ENCODE measurements at regions not wholly inside any gene's neighbourhood (a gene's known extent, or its start where the extent isn't known, plus 50 kb on each side); places are given as distances from the start of the nearest gene placed in this dataset.

DNA sequence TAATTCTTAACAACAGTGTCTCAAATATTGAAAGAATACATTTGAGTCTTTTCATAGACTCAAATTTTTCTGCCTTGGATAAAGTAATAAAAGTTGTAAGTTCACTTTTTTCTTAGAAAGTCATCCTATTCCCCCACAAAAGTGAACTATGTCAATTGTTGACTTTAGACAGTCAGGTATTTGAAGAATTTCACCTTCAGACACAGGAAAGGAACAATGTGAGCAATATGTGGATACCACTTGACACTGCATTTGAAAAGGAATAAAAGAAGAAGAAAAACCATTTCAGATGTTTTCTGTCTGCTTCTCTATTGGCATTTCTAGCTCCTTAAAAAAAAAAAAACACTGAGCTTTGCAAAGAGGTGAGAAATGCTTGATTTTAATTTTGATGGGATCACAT is 1389.0 kb upstream of the IGFBP7 start:
- TF ChIP-seq, protein P1, sequence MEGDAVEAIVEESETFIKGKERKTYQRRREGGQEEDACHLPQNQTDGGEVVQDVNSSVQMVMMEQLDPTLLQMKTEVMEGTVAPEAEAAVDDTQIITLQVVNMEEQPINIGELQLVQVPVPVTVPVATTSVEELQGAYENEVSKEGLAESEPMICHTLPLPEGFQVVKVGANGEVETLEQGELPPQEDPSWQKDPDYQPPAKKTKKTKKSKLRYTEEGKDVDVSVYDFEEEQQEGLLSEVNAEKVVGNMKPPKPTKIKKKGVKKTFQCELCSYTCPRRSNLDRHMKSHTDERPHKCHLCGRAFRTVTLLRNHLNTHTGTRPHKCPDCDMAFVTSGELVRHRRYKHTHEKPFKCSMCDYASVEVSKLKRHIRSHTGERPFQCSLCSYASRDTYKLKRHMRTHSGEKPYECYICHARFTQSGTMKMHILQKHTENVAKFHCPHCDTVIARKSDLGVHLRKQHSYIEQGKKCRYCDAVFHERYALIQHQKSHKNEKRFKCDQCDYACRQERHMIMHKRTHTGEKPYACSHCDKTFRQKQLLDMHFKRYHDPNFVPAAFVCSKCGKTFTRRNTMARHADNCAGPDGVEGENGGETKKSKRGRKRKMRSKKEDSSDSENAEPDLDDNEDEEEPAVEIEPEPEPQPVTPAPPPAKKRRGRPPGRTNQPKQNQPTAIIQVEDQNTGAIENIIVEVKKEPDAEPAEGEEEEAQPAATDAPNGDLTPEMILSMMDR (IDR thresholded peaks at IDR 0.05), result no peak
- no peak for TF ChIP-seq POLR2A (IDR thresholded peaks at IDR 0.05)
